Left lung (tissue), 4 donors: ENCODE measurements at regions not wholly inside any gene's neighbourhood (a gene's known extent, or its start where the extent isn't known, plus 50 kb on each side); places are given as distances from the start of the nearest gene placed in this dataset.
"Not testable (repeated sequence)": the region's sequence is repeated elsewhere in the genome, so short reads cannot be mapped to it uniquely, and the experiment has no call there.

Source experiments
- ATAC-seq: fragments of 200-7000 bp; cut with Tn5 transposase; one replicate; pipeline ENCODE4 v1.9.1; 2020; ENCODE audit warnings: moderate library complexity
- DNase-seq, 4 donors: peaks; one replicate each; pipeline ENCODE4 v3.0.0-alpha.2; 2013 to 2020
- H3K27ac ChIP-seq, 2 donors: fragments of 200-600 bp; sonication (generic) in 1 of 2; one replicate each; pipeline versions ENCODE4 v1.5.0 to v1.8.0; 2020 to 2021
- H3K27me3 ChIP-seq, 2 donors: fragments of 200-600 bp; sonication (generic) in 1 of 2; one replicate each; pipeline versions ENCODE4 v1.5.0 to v1.8.0; 2020 to 2021
- H3K36me3 ChIP-seq, 2 donors: fragments of 200-600 bp; sonication (generic) in 1 of 2; one replicate each; pipeline versions ENCODE4 v1.5.0 to v1.8.0; 2020 to 2021
- H3K4me1 ChIP-seq, 2 donors: fragments of 200-600 bp; one replicate each; pipeline ENCODE4 v1.8.0; 2021
- H3K4me3 ChIP-seq, 2 donors: fragments of 200-600 bp; sonication (generic) in 1 of 2; one replicate each; pipeline versions ENCODE4 v1.5.0 to v1.8.0; 2020 to 2021; ENCODE audit warnings: mild to moderate bottlenecking in 1 of 2
- H3K9me3 ChIP-seq, 2 donors: fragments of 200-600 bp; sonication (generic) in 1 of 2; one replicate each; pipeline versions ENCODE4 v1.5.0 to v1.8.0; 2020 to 2021
- intact Hi-C, 2 donors: fragments of 100-400 bp; cut with DNase I; formaldehyde crosslinking; loops; one replicate each; pipeline versions ENCODE4 v1.11.2 to v1.14.2; 2022
- TF ChIP-seq, protein P1 (sequence below), 2 donors: fragments of 200-600 bp; sonication (generic) in 1 of 2; IDR thresholded peaks; one replicate each; pipeline versions ENCODE4 v1.5.0 to v1.8.0; 2021; ENCODE audit warnings: antibody characterized with exemption in 2 of 2
- donor health status: DM: no; HTN: yes; CAD: no.
- donor health status: DM: no; HTN: no; CAD: no.

DNA sequence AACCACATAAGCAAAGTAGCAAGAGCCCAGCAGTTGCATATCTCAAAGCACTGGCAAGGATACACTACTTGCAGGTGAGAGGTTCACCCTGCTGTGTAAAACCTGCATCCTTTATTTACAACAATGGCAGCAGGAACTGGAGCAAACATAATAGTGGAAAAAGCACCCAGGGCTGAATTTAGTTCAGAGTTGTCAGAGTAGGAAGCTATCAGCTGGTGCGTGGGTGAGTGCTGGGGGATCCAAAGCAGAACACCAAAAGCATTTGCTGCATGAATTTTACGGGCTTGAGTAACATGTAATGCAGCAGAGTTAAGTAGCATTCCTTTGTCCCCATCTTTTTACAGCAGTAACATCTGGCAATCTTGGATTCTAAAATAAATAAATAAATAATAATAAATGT lies 73.5 kb upstream of the SRD5A2 start:
- no peak for ATAC-seq
- H3K9me3 ChIP-seq: no peaks in the 10 kb centered on the region
- TF ChIP-seq, protein P1, sequence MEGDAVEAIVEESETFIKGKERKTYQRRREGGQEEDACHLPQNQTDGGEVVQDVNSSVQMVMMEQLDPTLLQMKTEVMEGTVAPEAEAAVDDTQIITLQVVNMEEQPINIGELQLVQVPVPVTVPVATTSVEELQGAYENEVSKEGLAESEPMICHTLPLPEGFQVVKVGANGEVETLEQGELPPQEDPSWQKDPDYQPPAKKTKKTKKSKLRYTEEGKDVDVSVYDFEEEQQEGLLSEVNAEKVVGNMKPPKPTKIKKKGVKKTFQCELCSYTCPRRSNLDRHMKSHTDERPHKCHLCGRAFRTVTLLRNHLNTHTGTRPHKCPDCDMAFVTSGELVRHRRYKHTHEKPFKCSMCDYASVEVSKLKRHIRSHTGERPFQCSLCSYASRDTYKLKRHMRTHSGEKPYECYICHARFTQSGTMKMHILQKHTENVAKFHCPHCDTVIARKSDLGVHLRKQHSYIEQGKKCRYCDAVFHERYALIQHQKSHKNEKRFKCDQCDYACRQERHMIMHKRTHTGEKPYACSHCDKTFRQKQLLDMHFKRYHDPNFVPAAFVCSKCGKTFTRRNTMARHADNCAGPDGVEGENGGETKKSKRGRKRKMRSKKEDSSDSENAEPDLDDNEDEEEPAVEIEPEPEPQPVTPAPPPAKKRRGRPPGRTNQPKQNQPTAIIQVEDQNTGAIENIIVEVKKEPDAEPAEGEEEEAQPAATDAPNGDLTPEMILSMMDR (IDR thresholded peaks at IDR 0.05): no peak
- H3K4me3 ChIP-seq: no peak overlapping the region
- intact Hi-C loops: no loop called here
- no peaks in the 10 kb centered on the region for H3K36me3 ChIP-seq
- no peaks in the 10 kb centered on the region for H3K27me3 ChIP-seq
- DNase-seq: no peak
- no peaks in the 10 kb centered on the region for H3K4me1 ChIP-seq
- no peak overlapping the region for H3K27ac ChIP-seq

DNA sequence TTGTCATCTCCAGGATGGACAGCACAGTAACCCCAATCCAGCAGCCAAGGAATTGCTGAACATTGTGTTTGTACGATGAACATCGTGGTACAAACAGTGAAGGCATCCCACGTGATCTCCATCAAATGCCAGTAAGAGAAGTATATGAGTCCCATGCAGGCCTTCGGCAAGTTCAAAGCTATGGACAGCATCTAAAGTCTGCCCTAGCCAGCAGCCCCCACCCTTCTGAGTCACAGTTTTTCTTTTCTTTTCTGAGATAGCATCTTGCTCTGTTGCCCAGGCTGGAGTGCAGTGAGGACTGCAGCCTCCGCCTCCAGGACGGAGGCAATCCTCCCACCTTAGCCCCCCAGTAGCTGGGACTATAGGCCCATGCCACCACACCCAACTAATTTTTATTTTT lies 71.0 kb upstream of the SRD5A2 start:
- no peak overlapping the region for H3K27ac ChIP-seq
- H3K9me3 ChIP-seq: no peaks in the 10 kb centered on the region
- no peak overlapping the region for H3K4me3 ChIP-seq
- intact Hi-C loops: no loop called here
- DNase-seq (no peak), ATAC-seq (no peak)
- H3K27me3 ChIP-seq: no peaks in the 10 kb centered on the region
- H3K36me3 ChIP-seq: no peaks in the 10 kb centered on the region
- TF ChIP-seq, protein P1 (IDR thresholded peaks at IDR 0.05): no peak
- H3K4me1 ChIP-seq: no peaks in the 10 kb centered on the region

DNA sequence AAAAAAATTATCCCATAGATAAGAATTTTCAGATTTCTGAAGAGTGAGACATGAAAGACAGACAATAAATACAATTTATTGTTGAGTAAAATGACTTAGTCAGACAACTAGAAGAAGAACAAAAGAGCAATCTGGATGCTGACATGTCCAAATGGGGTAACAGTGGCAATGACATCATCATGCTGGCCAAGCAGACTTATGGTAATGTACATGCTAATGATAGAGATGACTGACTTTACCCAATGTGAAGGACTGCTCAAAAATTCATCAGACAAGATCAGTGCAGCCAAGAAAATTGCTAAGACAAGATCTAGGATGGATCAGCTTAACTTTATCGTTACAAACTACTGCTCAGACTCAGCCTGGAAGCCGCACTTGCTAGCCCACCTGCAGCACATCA lies 70.5 kb upstream of the SRD5A2 start:
- no peak for DNase-seq
- Histone ChIP-seq H3K27me3 (no peaks in the 10 kb centered on the region), H3K9me3 (no peaks in the 10 kb centered on the region), H3K4me1 (no peaks in the 10 kb centered on the region), H3K36me3 (no peaks in the 10 kb centered on the region), H3K4me3 (no peak overlapping the region), H3K27ac (no peak overlapping the region)
- TF ChIP-seq, protein P1 (IDR thresholded peaks at IDR 0.05): no peak
- intact Hi-C loops: no loop called here
- no peak for ATAC-seq

DNA sequence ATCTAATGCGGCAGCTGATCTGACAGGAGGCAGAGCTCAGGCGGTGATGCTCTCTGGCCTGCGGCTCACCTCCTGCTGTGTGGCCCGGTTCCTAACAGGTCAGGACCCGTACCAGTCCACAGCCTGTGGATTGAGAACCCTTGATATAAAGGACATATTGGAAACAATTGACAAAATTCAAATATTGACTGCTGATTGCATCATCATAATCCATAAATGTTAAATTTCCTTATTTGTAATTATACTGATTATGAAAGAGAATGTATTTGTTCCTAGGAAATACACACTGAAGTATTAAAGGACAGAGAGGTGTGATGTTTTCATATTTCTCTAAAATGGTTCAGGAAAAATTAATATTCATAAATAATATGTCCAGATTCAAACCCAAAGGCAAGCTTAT lies 63.8 kb upstream of the SRD5A2 start:
- Histone ChIP-seq H3K36me3 (no peaks in the 10 kb centered on the region), H3K4me1 (no peaks in the 10 kb centered on the region), H3K27ac (no peak overlapping the region), H3K27me3 (no peaks in the 10 kb centered on the region), H3K4me3 (no peak overlapping the region), H3K9me3 (no peaks in the 10 kb centered on the region)
- ATAC-seq: no peak
- DNase-seq: no peak
- TF ChIP-seq, protein P1 (IDR thresholded peaks at IDR 0.05): no peak
- intact Hi-C loops: no loop called here

DNA sequence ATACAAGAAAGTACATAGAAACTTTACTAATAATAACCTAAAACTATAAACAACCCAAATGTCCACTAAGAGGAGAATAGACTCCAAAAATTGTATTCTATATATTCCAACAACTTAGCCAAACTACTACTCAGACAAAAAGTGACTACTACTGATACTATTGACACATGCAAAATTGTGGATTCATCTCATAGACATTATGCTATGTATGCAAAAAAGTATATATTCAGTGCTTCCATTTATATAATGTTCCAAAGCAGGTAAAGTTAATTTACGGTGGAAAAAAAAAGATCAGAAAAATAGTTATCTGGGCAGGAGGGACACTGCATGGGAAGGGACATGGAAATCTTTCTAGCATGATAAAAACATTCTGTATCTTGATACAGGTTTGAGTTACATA lies 62.0 kb upstream of the SRD5A2 start:
- no peak for DNase-seq
- no peaks in the 10 kb centered on the region for H3K9me3 ChIP-seq
- intact Hi-C loops: no loop called here
- no peak overlapping the region for H3K27ac ChIP-seq
- TF ChIP-seq, protein P1 (IDR thresholded peaks at IDR 0.05): no peak
- H3K36me3 ChIP-seq: no peaks in the 10 kb centered on the region
- ATAC-seq: no peak
- no peaks in the 10 kb centered on the region for H3K4me1 ChIP-seq
- H3K27me3 ChIP-seq: no peaks in the 10 kb centered on the region
- no peak overlapping the region for H3K4me3 ChIP-seq

DNA sequence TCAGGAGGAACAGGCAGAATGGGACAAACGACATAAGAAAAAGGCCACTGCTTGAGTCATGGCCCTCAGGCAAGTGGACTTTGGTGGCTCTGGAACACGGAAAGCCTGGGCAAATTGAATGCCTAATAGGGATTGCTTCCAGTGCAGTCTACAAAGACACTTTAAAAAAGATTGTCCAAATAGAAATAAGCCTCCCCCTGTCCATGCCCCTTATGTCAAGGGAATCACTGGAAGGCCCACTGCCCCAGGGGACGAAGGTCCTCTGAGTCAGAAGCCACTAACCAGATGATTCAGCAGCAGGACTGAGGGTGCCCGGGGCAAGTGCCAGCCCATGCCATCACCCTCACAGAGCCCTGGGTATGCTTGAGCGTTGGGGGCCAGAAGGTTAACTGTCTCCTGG lies 51.5 kb upstream of the SRD5A2 start:
- H3K9me3 ChIP-seq: peaks cover 0 to 14% of the 10 kb centered on the region in 2 donors
- H3K36me3 ChIP-seq, H3K27ac ChIP-seq, intact Hi-C loops, ATAC-seq, H3K4me3 ChIP-seq, H3K27me3 ChIP-seq, DNase-seq, H3K4me1 ChIP-seq: not testable (repeated sequence)
